ENCODE measurements at regions not wholly inside any gene's neighbourhood (a gene's known extent, or its start where the extent isn't known, plus 50 kb on each side); places are given as distances from the start of the nearest gene placed in this dataset.

DNA sequence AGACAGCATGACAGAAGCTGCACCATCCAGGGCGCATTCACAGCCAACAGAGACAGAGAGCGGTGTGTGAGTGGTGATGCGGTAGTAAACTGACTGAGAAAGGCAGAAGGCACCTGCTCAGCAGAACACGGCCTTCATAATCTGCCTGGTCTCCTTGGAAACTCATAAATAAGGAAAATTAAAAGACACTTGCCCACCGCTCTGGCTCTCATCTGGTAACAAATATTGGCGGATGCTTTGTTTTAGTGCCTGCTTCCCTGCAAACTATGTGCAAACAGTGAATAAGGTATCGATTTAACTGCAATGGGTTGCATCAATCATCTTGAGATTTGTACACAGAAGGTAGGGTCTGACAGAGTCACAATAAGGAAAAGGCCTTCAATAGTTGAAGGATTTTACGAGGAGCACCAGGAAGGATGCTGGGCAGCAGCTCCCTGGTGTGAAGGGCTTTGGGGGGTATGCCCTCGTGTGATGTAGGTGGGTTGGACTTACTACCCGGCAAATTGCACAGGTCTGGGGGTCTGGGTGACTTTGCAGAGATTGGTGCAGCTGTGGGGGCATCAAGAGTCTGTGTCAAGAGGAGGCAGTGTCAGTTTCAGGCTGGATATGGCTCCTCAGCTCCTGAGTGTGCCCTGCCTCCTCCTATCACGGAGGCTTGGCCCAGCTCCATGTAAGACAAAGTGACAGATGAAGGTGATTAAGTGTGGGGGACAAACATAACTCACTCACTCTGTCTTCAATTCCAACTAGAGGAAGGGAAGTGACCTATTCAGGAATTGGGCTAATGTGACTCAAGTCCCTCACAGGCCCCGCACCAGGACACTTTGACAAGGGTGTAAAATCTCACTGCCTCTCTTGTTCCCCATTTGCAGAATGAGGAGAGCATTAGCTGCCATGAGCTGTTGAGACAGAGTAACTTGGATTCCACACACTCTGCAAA lies 166.7 kb downstream of the ICE1 start:
- Histone ChIP-seq H3K27ac (no peak overlapping the region), H3K27me3 (no peaks in the 10 kb centered on the region), H3K4me3 (no peak overlapping the region), H3K9me3 (ENCODE audit: low read depth) (no peaks in the 10 kb centered on the region), H3K4me2 (no peak overlapping the region), H3F3A (ENCODE audit: low read depth) (no peaks in the 10 kb centered on the region), H3K79me2 (ENCODE audit: low read depth) (no peaks in the 10 kb centered on the region), H4K20me1 (ENCODE audit: low read depth) (no peaks in the 10 kb centered on the region), H2AFZ (replicated peaks) (no peak overlapping the region), H3K36me3 (no peaks in the 10 kb centered on the region), H3K9ac (no peak overlapping the region), H3K4me1 (peaks cover 12% of the 10 kb centered on the region)
- Mint-ChIP-seq H3K27me3 (ENCODE audit: insufficient read depth, low read depth) (peaks cover 4% of the 10 kb centered on the region), H3K4me1 (peaks cover 3% of the 10 kb centered on the region), H3K4me3 (no peak overlapping the region), H3K27ac (no peak overlapping the region), H3K9me3 (no peaks in the 10 kb centered on the region), H3K36me3 (no peaks in the 10 kb centered on the region)
- no peak for DNase-seq (ENCODE audit: low spot score)
- TF ChIP-seq, protein P1, sequence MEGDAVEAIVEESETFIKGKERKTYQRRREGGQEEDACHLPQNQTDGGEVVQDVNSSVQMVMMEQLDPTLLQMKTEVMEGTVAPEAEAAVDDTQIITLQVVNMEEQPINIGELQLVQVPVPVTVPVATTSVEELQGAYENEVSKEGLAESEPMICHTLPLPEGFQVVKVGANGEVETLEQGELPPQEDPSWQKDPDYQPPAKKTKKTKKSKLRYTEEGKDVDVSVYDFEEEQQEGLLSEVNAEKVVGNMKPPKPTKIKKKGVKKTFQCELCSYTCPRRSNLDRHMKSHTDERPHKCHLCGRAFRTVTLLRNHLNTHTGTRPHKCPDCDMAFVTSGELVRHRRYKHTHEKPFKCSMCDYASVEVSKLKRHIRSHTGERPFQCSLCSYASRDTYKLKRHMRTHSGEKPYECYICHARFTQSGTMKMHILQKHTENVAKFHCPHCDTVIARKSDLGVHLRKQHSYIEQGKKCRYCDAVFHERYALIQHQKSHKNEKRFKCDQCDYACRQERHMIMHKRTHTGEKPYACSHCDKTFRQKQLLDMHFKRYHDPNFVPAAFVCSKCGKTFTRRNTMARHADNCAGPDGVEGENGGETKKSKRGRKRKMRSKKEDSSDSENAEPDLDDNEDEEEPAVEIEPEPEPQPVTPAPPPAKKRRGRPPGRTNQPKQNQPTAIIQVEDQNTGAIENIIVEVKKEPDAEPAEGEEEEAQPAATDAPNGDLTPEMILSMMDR (IDR thresholded peaks at IDR 0.05): no peak
- TF ChIP-seq EZH2phosphoT487 (IDR thresholded peaks at IDR 0.05) (no peak), EZH2 (IDR thresholded peaks at IDR 0.05) (no peak)

DNA sequence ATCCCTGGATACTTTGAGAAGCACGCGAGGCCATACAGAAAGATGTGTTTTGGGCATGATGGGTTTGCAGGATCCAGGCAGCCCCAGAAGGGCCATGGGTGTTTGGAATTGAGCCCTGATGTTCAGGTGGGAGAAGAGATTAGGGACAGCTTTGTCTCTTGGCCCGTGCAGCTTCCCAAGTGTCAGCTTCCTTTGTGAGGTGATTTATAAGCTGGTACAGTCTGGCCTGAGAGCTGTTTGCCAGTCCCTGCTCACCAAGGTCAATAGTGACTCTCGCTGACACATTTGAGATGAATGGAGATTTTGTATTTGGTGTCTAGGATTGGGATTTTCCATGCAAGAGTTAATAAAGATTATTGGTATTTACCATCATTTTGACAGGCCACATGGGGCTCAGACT lies 165.9 kb downstream of the ICE1 start:
- Histone ChIP-seq H3K36me3 (no peaks in the 10 kb centered on the region), H3K9ac (no peak overlapping the region), H3K4me1 (peaks cover 12% of the 10 kb centered on the region), H2AFZ (replicated peaks) (no peak overlapping the region), H3K79me2 (ENCODE audit: low read depth) (no peaks in the 10 kb centered on the region), H3K4me3 (no peak overlapping the region), H3K27ac (no peak overlapping the region), H3F3A (ENCODE audit: low read depth) (no peaks in the 10 kb centered on the region), H3K27me3 (no peaks in the 10 kb centered on the region), H4K20me1 (ENCODE audit: low read depth) (no peaks in the 10 kb centered on the region), H3K4me2 (no peak overlapping the region), H3K9me3 (ENCODE audit: low read depth) (no peaks in the 10 kb centered on the region)
- Mint-ChIP-seq H3K27me3 (ENCODE audit: insufficient read depth, low read depth) (peaks cover 4% of the 10 kb centered on the region), H3K36me3 (no peaks in the 10 kb centered on the region), H3K4me3 (no peak overlapping the region), H3K9me3 (no peaks in the 10 kb centered on the region), H3K27ac (no peak overlapping the region), H3K4me1 (peaks cover 3% of the 10 kb centered on the region)
- TF ChIP-seq EZH2 (IDR thresholded peaks at IDR 0.05) (no peak), EZH2phosphoT487 (IDR thresholded peaks at IDR 0.05) (no peak)
- TF ChIP-seq, protein P1 (IDR thresholded peaks at IDR 0.05): no peak
- no peak for DNase-seq (ENCODE audit: low spot score)

DNA sequence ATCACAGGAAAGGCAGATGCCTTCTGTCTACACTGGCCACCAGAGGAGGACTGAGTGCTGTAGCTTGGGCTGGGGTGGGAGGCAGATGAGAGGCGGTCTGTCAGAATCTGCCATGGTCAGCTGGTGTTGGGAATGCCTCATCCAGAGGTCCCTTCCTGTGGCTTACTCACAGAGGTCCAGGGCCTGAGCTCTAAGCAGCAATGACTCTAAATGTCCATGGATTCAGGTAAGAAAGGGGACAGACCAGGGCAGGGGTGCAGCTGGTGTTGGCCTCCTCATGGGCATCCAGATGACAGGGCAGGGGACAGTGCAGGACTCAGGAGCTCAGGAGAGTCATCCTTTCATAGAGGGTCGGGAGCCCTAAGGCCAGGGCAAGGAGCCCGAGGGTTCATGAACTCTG lies 165.0 kb downstream of the ICE1 start:
- peaks cover 12% of the 10 kb centered on the region for H3K4me1 ChIP-seq
- Mint-ChIP-seq H3K36me3 (no peaks in the 10 kb centered on the region), H3K4me3 (no peak overlapping the region), H3K4me1 (peaks cover 3% of the 10 kb centered on the region), H3K9me3 (no peaks in the 10 kb centered on the region), H3K27ac (no peak overlapping the region), H3K27me3 (ENCODE audit: insufficient read depth, low read depth) (peaks cover 4% of the 10 kb centered on the region)
- no peak overlapping the region for H3K4me2 ChIP-seq
- H3K27me3 ChIP-seq: no peaks in the 10 kb centered on the region
- no peak overlapping the region for H3K4me3 ChIP-seq
- H3K36me3 ChIP-seq: no peaks in the 10 kb centered on the region
- H3K9ac ChIP-seq: no peak overlapping the region
- DNase-seq (ENCODE audit: low spot score): no peak
- no peaks in the 10 kb centered on the region for H3F3A ChIP-seq (ENCODE audit: low read depth)
- H2AFZ ChIP-seq (replicated peaks): no peak overlapping the region
- H3K79me2 ChIP-seq (ENCODE audit: low read depth): no peaks in the 10 kb centered on the region
- H3K9me3 ChIP-seq (ENCODE audit: low read depth): no peaks in the 10 kb centered on the region
- H3K27ac ChIP-seq: no peak overlapping the region
- H4K20me1 ChIP-seq (ENCODE audit: low read depth): no peaks in the 10 kb centered on the region
- no peak for TF ChIP-seq EZH2phosphoT487 (IDR thresholded peaks at IDR 0.05)
- no peak for TF ChIP-seq EZH2 (IDR thresholded peaks at IDR 0.05)
- TF ChIP-seq, protein P1 (IDR thresholded peaks at IDR 0.05): no peak

Data from neural progenitor cell (in vitro differentiated cells).